Lung microvascular endothelial cell (primary cell): ENCODE measurements at regions not wholly inside any gene's neighbourhood (a gene's known extent, or its start where the extent isn't known, plus 50 kb on each side); places are given as distances from the start of the nearest gene placed in this dataset.
"Not testable (repeated sequence)": the region's sequence is repeated elsewhere in the genome, so short reads cannot be mapped to it uniquely, and the experiment has no call there.

Source experiments
- DNase-seq, 2 donors: peaks; one replicate each; pipeline versions ENCODE4 v3.0.0 to v3.0.0-alpha.2; 2010; ENCODE audit warnings: low read depth in 2 of 2

- no peak for DNase-seq
These were observed 144.6 kb upstream of the SGCD start for GRCh38 chr5:156182174-156182967.

- DNase-seq = no peak
These were observed 140.2 kb upstream of the SGCD start for GRCh38 chr5:156186760-156187159.

DNA sequence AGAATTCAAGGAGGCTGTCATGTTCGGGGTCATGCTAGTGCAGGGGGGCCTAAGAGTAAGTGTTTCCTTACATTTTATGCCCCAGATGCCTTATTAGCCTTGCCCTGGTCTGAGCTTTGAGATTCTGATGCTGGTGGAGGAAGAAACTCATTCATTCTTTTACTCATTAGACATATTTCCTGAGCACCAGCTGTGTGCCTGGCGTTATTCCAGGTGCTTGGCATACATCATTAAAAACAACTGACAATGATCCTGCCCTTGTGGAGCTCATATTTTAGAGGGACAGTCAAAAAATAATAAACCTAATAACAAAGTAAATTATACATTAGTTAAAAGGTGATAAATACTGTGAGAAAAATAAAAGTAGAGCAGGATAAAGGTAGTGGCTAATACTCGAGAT is 138.9 kb upstream of the SGCD start:
- DNase-seq = no peak

DNA sequence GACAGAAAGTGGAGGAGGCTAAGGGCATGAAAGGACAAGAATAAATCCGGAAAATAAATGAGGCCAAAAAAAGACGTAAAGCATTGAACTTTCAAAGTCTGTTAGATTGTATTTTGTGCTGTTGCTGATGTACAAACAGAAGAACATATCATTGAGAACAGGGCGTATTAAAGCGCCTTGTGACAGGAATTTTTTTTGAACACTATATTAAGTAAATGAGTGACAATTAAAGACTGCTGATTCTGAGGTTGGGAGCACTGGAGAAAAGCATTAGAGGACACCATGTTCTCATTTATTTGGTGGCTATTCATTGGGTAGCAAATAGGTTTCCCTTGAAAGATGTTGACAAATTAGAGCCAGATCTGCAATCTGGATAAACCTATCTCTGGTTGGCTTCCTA is 137.3 kb upstream of the SGCD start:
- no peak for DNase-seq

DNA sequence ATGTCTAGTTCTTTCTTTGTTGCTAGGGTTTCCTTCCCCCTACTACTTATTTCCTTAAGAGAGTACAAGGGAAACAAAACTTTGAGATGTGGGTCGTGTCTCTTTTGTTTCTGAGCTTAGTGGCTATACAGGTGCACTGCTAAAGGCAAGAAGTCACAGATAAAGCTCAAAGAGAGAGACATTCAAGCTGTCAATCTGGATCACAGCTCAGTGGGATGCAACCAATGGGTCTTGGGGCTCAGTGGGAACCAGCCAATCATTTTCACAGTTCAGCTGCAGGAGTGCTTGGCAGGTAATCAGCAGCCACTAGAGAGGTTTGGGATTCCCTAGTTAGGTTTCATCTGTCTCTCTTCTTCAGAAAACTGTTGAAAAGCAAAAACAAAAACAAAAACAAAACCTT is 135.4 kb upstream of the SGCD start:
- DNase-seq = no peak

GRCh38 chr5:156197042-156197635 is 129.8 kb upstream of the SGCD start:
- DNase-seq = no peak

DNA sequence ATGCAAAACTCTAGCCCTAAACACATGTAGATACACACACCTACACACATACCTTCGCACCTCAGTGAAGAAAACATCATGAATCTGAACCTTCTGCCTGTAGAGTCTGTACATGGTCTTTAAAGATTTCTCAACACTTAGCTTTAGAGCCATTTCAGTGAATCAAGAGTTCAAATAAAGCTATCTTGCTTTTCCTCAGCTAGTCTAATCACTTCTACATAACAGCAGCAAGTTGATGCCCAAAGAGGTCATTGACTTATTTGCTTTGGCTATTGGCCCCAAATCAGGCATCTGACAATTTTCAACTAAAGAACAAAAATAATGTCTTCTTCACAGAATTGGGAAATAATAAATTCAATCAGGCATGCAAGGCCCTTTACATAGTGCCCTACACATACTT is 127.9 kb upstream of the SGCD start:
- DNase-seq = no peak

GRCh38 chr5:156200938-156201787 is 125.8 kb upstream of the SGCD start:
- DNase-seq = no peak

DNA sequence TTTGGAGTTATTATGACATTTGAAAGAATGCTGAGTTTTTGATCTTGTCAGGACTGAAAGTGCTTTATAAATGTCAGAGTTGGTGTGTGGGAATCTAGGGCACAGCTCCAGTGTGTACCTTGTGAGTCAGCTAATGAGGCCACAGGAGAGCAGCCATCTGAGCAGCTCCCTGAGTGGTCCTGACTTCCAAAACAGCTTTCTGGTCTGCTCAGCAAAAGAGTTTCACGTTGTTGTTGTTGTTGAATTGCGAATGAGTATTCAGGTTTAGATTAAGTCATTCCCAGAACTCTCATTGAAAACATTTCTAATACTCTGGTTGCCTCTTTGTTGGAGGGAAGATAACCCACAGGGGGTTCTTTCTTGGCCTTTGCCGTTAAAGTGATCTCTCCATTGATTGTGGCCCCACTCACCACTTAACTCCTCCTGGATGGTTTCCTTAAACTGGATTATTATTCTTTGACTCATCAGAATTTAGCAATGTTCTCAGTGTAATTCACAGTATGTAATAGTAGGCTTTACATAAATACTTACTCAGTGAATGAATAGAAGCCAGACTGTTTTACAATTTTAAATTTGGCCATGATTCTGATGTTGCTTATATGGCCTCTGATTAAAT is 125.1 kb upstream of the SGCD start:
- no peak for DNase-seq

- no peak for DNase-seq
These were observed 118.7 kb upstream of the SGCD start for GRCh38 chr5:156208271-156208670.

DNA sequence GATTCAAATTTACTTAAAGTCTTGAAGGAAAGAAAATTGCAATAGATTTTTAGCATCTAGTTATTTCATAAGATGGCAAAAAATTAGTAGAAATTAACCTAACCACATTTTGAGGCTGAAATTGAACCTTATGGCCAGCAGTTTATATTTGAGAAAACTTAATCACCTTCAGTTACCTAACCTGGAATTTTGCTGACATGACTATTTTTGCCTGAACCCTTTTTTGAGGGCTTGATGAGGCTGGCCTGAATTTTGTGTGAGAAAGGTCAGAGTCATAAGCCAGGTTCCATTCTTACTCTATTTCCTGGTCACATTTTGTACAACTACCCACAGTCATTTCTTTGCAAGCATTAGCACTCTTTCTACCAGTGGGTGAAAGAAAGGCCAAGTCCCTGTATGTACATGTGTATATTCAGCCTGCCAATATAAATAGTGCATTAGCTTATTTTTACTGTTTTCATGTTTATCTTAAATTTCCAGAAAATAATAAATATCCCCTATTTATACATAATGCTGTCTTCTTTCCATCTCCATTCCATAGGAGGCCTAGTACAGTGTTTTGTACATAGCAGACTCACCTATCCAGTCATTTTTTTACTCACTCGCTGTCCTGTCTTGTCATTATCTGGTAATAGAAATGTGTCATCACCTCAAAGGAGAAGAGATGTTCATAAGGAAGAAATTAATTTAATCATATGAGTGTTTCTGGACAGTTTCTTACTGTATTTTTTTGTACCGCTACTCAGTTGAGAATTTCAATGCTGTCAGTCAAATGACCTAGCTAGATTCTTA is 108.4 kb upstream of the SGCD start:
- no peak for DNase-seq

DNA sequence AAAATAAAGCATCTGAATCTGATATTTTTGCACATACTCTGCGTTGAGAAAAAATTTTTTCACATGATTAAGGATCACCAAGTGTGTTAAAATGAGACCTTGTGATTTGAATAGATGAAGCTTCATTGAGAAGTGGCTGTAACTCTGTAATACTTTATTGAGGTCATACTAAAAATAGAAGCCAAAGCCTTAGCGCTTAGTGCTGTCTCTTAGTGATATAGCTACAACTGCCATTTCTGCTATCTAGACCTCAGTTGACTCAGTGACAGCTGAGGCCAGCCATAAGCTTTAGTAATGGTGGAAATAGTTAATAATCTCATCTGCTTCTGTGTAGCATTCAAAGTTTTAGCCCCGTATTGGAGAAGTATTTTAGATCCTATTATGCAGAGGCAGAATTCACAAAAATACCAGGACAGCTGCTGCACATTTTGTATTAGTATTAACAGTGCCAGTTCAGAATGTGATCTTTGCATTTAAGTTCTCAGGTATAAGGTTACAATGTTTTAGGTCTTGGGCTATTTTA is 107.4 kb upstream of the SGCD start:
- DNase-seq = no peak

DNA sequence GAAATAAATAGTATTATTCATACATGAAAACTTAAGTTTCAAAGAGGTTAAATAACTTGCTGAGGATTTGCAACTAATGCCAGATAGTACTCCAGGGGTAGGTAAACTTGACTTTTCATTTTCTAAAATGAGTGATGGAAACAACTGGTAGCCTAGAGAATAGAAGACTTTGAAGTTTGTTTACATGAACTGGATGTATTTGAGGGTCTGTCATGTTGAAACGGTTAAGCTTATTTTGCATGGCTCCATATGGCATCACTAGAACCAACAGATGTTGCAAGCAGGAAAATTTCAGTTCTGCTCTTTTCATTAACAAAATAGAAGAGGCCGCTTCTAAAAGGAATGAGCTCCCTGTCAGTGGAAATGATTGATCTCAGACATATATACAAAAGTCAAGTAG is 105.1 kb upstream of the SGCD start:
- DNase-seq = no peak

DNA sequence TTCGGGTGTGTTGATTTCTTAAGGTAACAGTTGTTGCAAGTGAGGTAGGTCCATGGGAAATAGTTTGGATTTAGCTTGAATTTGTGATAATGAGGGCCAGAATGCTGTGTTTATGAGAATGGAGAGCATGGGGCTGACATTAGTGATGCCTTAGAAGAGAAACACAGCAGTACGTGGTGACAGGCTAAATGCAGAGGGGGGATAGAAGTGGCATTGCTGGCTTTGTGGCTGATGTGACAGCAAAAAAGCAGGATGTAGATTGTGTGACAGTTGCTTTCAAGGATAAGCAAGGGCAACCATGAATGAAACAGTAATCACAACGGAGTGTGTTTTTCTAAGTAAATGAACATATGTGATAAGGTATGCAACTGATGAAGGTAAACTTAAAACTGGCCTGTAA is 103.4 kb upstream of the SGCD start:
- DNase-seq = no peak

DNA sequence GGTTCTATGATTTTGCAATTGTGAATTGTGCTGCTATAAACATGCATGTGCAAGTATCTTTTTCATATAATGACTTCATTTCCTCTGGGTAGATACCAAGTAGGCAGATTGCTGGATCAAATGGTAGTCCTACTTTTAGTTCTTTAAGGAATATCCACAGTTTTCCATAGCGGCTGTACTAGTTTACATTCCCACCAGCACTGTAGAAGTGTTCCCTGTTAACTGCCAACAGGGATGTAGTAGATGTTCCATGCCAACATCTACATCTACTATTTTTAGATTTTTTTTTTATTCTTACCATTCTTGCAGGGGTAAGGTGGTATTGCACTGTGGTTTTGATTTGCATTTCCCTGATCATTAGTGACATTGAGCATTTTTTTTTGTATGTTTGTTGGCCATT is 100.5 kb upstream of the SGCD start:
- not testable (repeated sequence) for DNase-seq

- DNase-seq = no peak
These were observed 96.1 kb upstream of the SGCD start for GRCh38 chr5:156230887-156231286.

GRCh38 chr5:156232251-156232869 is 94.6 kb upstream of the SGCD start:
- no peak for DNase-seq

GRCh38 chr5:156237361-156237760 is 89.6 kb upstream of the SGCD start:
- no peak for DNase-seq

GRCh38 chr5:156239800-156240199 is 87.2 kb upstream of the SGCD start:
- no peak for DNase-seq

DNA sequence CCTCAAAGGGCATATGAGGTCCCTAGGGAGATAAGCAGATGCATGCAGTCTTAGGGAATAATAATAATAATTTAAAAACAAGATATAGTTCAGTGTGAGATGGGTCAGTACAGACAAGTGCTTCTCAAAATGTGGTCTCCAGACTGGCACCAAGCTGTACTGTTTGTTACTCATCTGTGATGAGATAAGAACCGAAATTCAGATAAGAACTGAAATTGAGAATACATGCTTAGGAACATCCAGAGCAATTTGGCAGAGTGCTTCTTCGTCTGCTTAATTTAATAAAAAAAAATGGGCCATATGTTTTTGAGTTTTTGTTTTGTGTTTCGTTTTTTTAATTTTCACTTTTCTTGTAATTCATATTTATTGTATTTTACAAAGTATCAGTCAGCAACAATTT is 86.5 kb upstream of the SGCD start:
- no peak for DNase-seq

DNA sequence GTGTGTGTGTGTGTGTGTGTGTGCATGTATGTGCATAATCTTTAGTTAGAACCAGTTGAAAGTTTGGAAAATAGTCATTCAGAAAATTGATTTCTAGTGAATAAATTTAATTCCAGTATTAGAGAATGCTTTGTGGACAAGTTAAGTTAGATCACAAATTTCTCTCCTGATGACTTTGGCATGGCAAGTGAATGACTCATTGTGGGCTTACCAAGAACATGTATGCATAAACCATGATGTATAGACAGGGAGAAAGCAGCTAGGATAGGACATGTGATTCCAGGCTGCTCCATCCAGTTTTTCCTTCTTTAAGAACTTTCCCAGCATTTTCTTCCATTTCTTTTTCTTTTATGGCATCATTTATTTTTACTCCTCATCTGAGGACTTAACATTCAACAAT is 85.7 kb upstream of the SGCD start:
- no peak for DNase-seq
